GM12872 (cell line): ENCODE measurements at regions not wholly inside any gene's neighbourhood (a gene's known extent, or its start where the extent isn't known, plus 50 kb on each side); places are given as distances from the start of the nearest gene placed in this dataset.

Experiments
- CTCF ChIP-seq: IDR thresholded peaks from 3 replicates; pipeline ENCODE4 v1.5.1; 2011; ENCODE audit warnings: low read depth, mild to moderate bottlenecking, low read length, moderate library complexity; ENCODE audit not compliant: insufficient read depth

DNA sequence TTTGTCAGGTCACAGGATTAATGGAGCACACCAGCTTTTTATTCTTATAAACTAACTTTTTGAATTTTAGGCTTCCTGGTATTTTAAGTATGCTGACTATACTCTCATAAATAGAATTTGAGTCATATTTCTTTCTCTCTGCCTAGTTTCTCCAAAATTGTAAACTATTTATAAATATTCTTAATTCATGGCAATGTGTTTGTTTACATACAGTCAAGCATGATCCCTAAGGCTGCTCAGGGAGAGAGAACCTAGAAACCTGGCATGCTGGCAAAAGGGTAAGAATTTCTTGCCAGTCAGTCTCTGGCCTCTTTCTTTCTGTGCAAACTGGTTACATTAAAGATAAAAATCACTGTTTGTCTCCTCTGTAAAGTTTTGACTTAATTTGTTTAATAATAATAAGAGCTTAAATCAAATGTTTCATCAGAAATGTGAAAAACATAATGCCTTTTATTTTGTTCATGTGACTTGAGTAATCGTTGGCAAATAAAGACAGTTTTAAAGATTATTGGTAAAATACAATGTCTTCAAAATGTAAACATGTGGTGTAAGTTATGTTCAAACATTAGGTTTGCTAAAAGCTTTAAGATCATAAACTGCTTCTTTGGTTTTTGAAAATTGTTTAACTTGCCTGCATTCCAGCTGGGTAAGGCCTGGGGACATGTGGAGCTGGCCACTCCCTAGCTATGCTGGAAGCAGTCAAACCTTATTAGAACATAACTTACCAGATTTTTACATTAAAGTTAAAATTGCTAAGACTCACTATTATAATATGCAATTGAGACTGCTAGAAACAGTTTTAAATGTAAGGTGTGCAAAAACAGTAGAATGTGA is 1401.7 kb downstream of the NCAM2 start:
- TF ChIP-seq CTCF = no peak

GRCh38 chr21:22409571-22409970 is 1411.4 kb downstream of the NCAM2 start:
- no peak for TF ChIP-seq CTCF

- TF ChIP-seq CTCF = no peak
Observed at GRCh38 chr21:22416555-22416954, 1418.3 kb downstream of the NCAM2 start.

DNA sequence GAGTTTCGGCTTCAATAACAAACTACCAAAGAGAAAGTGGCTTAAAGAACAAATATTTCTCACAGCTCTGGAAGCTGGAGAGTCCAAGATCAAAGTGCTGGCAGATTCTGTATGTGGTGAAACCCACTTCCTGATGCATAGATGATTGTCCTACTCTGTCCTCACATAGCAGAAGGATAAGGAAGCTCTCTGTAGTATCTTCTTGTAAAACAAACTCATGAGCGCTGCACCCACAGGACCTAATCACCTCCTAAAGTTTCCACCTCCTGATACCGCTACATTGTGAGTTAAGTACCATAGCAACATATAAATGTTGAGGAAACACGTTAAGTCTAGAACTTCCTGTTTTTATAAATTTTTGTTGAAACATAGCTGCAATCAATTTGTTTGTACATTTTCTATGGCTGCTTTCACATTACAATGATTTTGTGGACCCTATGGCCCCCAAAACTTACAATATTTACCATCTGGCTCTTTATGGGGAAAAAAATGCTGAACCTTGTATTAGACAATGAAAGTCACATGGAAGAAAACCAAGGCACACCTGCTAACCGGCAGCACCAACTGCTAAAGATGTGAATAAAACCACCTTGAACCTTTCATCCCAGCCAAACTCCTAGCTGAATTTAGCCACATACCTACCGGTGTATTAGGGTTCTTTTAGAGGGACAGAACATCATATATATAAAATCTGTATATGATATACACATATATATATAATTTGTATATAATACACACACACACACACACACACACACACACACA is 1423.4 kb downstream of the NCAM2 start:
- TF ChIP-seq CTCF = no peak

DNA sequence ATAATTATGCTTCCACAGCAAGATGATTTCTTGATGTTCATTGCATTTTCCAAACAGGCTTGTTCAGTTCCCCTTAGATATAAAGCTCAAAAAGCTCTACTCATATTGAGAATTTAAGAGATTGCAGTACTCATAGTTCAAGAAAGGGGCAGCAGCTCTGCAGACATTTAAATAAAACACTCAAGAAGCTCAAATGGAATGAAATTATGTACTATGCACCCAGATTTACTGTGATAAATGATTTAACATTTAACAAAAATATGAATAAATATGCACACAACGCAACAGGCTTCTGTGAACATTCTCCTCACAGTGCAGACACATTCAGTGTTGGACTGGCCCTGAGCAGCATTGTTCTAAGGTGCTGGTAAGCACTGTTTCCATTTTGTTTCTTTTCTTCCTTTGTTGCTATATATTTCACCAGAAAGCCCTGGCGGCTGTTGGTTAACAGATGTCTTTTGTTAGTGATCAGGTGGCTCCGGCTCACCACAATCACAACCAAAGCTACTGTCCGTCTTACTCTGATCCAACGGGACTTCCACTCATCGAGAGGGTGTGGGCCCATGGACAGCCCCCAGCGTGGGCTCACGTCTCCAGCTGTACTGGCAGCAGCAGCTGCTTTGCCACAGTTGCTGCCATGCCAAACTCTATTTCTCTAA is 1440.3 kb downstream of the NCAM2 start:
- no peak for TF ChIP-seq CTCF

DNA sequence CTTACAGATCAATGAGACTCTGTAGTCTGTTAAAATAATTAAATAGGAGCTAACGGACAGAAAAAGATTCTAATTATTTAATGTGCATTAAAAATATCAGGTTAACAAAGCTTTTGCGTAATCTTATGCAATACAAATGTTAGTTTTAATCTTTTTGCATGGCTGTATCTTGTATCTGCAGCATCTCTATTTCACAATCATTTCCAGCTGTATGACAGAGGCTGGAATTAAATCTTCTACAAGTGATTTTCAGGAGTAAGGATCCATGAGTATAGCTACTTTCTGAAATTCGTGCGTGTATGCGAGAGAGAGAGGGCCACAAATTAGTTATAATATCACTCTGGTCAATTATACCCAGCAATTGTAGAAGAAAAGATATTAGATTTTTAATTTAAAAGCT is 1446.8 kb downstream of the NCAM2 start:
- TF ChIP-seq CTCF = no peak

DNA sequence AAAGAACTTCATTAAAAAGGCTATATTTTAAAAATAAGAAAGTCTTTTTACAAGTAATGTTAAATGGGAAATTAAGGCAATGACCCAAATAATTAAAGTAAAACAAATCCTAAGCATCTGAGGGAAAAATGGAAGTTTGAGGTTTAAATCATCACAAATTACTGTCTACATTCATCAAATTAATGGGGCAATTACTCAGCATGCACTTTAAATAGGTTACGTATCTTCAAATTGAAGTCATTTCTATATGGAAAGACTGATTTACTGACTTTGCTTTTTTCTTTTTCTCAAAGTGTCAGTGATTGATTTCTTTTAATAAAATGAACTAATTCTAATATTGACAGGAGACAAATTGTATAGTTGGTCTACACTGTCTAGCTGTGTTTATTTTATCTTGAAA is 1452.3 kb downstream of the NCAM2 start:
- no peak for TF ChIP-seq CTCF
